Testis (tissue), 2 donors: ENCODE measurements at regions not wholly inside any gene's neighbourhood (a gene's known extent, or its start where the extent isn't known, plus 50 kb on each side); places are given as distances from the start of the nearest gene placed in this dataset.

ENCODE experiments used
- DNase-seq: peaks from one replicate; pipeline ENCODE4 v3.0.0-alpha.2; 2019
- H3K27ac ChIP-seq, 2 donors: fragments of 200-600 bp; sonication (generic); one replicate each; pipeline ENCODE4 v1.5.1; 2019
- H3K27me3 ChIP-seq: fragments of 200-600 bp; sonication (generic); one replicate; pipeline ENCODE4 v1.5.1; 2019
- H3K36me3 ChIP-seq: fragments of 200-600 bp; sonication (generic); one replicate; pipeline ENCODE4 v1.5.1; 2017; ENCODE audit warnings: low read depth; ENCODE audit errors: missing control alignments
- H3K4me1 ChIP-seq: fragments of 200-600 bp; sonication (generic); one replicate; pipeline ENCODE4 v1.5.1; 2019
- H3K4me3 ChIP-seq, 2 donors: fragments of 200-600 bp; sonication (generic); one replicate each; pipeline ENCODE4 v1.5.1; 2017 to 2019
- H3K9me3 ChIP-seq: fragments of 200-600 bp; sonication (generic); one replicate; pipeline ENCODE4 v1.5.1; 2017
- CTCF ChIP-seq, 3 experiments: fragments of 450-650 bp in 2 of 3; fragments of 200-600 bp in 1 of 3; sonication (generic) in 1 of 3; IDR thresholded peaks; one replicate each; pipeline ENCODE4 v1.5.1; 2016 to 2019; ENCODE audit warnings: antibody characterized with exemption in 3 of 3, mild to moderate bottlenecking in 2 of 3, moderate library complexity in 1 of 3
- POLR2A ChIP-seq: fragments of 450-650 bp; IDR thresholded peaks from one replicate; pipeline ENCODE4 v1.6.1; 2017; ENCODE audit warnings: antibody characterized with exemption, mild to moderate bottlenecking, moderate library complexity
- WGBS, 2 donors: methylation state at CpG; one replicate each; pipeline ENCODE4 v1.1.5; 2018; 5-methylcytosine and 5-hydroxymethylcytosine counted together
- intact Hi-C: fragments of 100-400 bp; cut with DNase I; formaldehyde crosslinking; loops from one replicate; pipeline ENCODE4 v1.15.1; 2023; ENCODE audit warnings: low total_unique reads

- no peak overlapping the region for H3K4me3 ChIP-seq
- DNase-seq: no peak
- TF ChIP-seq POLR2A: no peak
- TF ChIP-seq CTCF (IDR thresholded peaks at IDR 0.05): no peak
- intact Hi-C loops: no loop called here
- 91 to 96% methylated on average over 1 of the region's 1 CpG for WGBS, 2 donors
- no peaks in the 10 kb centered on the region for H3K4me1 ChIP-seq
- H3K27ac ChIP-seq: no peak overlapping the region
- no peaks in the 10 kb centered on the region for H3K27me3 ChIP-seq
- H3K9me3 ChIP-seq: no peaks in the 10 kb centered on the region
- no peaks in the 10 kb centered on the region for H3K36me3 ChIP-seq
Observed at GRCh38 chr1:239262538-239262937, 123.8 kb upstream of the CHRM3 start.

- intact Hi-C loops: no loop called here
- DNase-seq: no peak
- 85 to 86% methylated on average over 2 of the region's 2 CpGs for WGBS, 2 donors
Observed at GRCh38 chr1:239261521-239261920, 124.8 kb upstream of the CHRM3 start.

GRCh38 chr1:239260842-239261241 lies 125.5 kb upstream of the CHRM3 start:
- no peak for TF ChIP-seq CTCF (IDR thresholded peaks at IDR 0.05)
- TF ChIP-seq POLR2A: no peak
- WGBS, 2 donors: 89 to 94% methylated on average over 4 of the region's 4 CpGs

More at GRCh38 chr1:239261521-239261920, 124.8 kb upstream of the CHRM3 start:
- Histone ChIP-seq H3K9me3 (no peaks in the 10 kb centered on the region), H3K4me3 (no peak overlapping the region), H3K27me3 (no peaks in the 10 kb centered on the region), H3K36me3 (no peaks in the 10 kb centered on the region), H3K4me1 (no peaks in the 10 kb centered on the region), H3K27ac (no peak overlapping the region)
- no peak for TF ChIP-seq CTCF (IDR thresholded peaks at IDR 0.05)
- no peak for TF ChIP-seq POLR2A

GRCh38 chr1:239255628-239256160 lies 130.7 kb upstream of the CHRM3 start:
- Histone ChIP-seq H3K9me3 (no peaks in the 10 kb centered on the region), H3K4me3 (peak overlapping the region in 1 of 2 donors; percentile 26), H3K4me1 (no peaks in the 10 kb centered on the region), H3K27me3 (no peaks in the 10 kb centered on the region), H3K27ac (no peak overlapping the region), H3K36me3 (no peaks in the 10 kb centered on the region)
- 61 to 88% methylated on average over 22 of the region's 22 CpGs for WGBS, 2 donors
- intact Hi-C loops: no loop called here
- DNase-seq: no peak
- TF ChIP-seq POLR2A (no peak), CTCF (IDR thresholded peaks at IDR 0.05) (no peak)

More at GRCh38 chr1:239260842-239261241, 125.5 kb upstream of the CHRM3 start:
- Histone ChIP-seq H3K9me3 (no peaks in the 10 kb centered on the region), H3K4me3 (no peak overlapping the region), H3K27ac (no peak overlapping the region), H3K36me3 (no peaks in the 10 kb centered on the region), H3K27me3 (no peaks in the 10 kb centered on the region), H3K4me1 (no peaks in the 10 kb centered on the region)
- intact Hi-C loops: no loop called here
- no peak for DNase-seq

- no peaks in the 10 kb centered on the region for H3K9me3 ChIP-seq
- H3K27ac ChIP-seq: no peak overlapping the region
- no peaks in the 10 kb centered on the region for H3K4me1 ChIP-seq
- intact Hi-C loops: no loop called here
- peak overlapping the region; percentile 29 to 34 for H3K4me3 ChIP-seq
- no peak for TF ChIP-seq CTCF (IDR thresholded peaks at IDR 0.05)
- no peak for TF ChIP-seq POLR2A
- no peaks in the 10 kb centered on the region for H3K36me3 ChIP-seq
- H3K27me3 ChIP-seq: no peaks in the 10 kb centered on the region
- WGBS, 2 donors: 66 to 79% methylated on average over 2 to 4 of the region's 4 CpGs
- peak; percentile 61 for DNase-seq
Observed at GRCh38 chr1:239254999-239255398, 131.4 kb upstream of the CHRM3 start.
